ENCODE measurements at regions not wholly inside any gene's neighbourhood (a gene's known extent, or its start where the extent isn't known, plus 50 kb on each side); places are given as distances from the start of the nearest gene placed in this dataset.

DNA sequence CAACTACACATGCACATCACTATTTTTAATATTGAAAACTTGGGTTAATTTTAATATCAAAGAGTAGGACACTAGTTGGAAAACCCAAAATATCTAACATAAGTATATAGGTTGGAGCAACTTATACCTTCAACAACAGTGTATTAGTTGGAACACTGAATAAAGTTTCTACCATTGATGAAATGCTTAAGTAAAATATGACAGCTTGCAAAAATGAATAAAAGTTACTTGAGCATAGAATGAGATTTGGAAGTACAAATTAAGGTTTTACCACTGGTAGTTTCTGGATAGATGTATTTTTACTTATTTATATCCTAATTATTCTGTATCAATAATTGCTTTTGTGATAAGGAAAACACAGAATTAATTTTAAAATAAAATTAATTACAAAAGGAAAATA lies 1079.6 kb downstream of the ADGRL3 start:
- Histone ChIP-seq H3K36me3 (ENCODE audit: control insufficient read depth in 2 of 2, extremely low read depth in 1 of 2, insufficient read depth in 2 of 2, low read length in 2 of 2) (no peaks in the 10 kb centered on the region), H3K79me2 (ENCODE audit: control insufficient read depth, insufficient read depth, low read length) (no peaks in the 10 kb centered on the region), H3K27ac (ENCODE audit: control insufficient read depth, insufficient read depth, low read length) (no peak overlapping the region), H3K9ac (ENCODE audit: control insufficient read depth, extremely low read depth, insufficient read depth, low read length) (no peak overlapping the region), H3K4me3 (ENCODE audit: control insufficient read depth in 2 of 3, extremely low read depth in 1 of 3, insufficient read depth in 2 of 3, low read depth in 1 of 3, low read length in 3 of 3) (no peak overlapping the region), H2AFZ (ENCODE audit: control insufficient read depth, low read length) (no peak overlapping the region), H4K20me1 (ENCODE audit: control insufficient read depth, extremely low read depth, insufficient read depth, low read length) (no peaks in the 10 kb centered on the region), H3K9me1 (ENCODE audit: control insufficient read depth, extremely low read depth, insufficient read depth, low read length) (no peaks in the 10 kb centered on the region), H3K27me3 (ENCODE audit: control insufficient read depth, extremely low read depth, insufficient read depth, low read length) (no peaks in the 10 kb centered on the region), H3K9me3 (ENCODE audit: control insufficient read depth, low read depth, low read length) (no peaks in the 10 kb centered on the region), H3K4me2 (ENCODE audit: control insufficient read depth, extremely low read depth, insufficient read depth, low read depth, low read length) (no peak overlapping the region), H3K4me1 (ENCODE audit: control insufficient read depth, extremely low read depth, insufficient read depth, low read length) (no peaks in the 10 kb centered on the region)
- no peak for TF ChIP-seq EZH2 (IDR thresholded peaks at IDR 0.05; ENCODE audit: low read length)
- TF ChIP-seq, protein P1, sequence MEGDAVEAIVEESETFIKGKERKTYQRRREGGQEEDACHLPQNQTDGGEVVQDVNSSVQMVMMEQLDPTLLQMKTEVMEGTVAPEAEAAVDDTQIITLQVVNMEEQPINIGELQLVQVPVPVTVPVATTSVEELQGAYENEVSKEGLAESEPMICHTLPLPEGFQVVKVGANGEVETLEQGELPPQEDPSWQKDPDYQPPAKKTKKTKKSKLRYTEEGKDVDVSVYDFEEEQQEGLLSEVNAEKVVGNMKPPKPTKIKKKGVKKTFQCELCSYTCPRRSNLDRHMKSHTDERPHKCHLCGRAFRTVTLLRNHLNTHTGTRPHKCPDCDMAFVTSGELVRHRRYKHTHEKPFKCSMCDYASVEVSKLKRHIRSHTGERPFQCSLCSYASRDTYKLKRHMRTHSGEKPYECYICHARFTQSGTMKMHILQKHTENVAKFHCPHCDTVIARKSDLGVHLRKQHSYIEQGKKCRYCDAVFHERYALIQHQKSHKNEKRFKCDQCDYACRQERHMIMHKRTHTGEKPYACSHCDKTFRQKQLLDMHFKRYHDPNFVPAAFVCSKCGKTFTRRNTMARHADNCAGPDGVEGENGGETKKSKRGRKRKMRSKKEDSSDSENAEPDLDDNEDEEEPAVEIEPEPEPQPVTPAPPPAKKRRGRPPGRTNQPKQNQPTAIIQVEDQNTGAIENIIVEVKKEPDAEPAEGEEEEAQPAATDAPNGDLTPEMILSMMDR (optimal IDR thresholded peaks at IDR 0.05 in 1 of 3, IDR thresholded peaks at IDR 0.05 in 1 of 3, conservative IDR thresholded peaks at IDR 0.05 in 1 of 3; ENCODE audit: extremely low read depth in 1 of 3, insufficient read depth in 2 of 3, low read length in 3 of 3), result no peak
- no peak for DNase-seq (ENCODE audit: low read depth, low spot score)
- dilution Hi-C loops (cut with MboI; ENCODE audit: extremely low pct_ligation_motif_present, low sequenced_read_pairs), result no loop called here
- FAIRE-seq, result no peak

DNA sequence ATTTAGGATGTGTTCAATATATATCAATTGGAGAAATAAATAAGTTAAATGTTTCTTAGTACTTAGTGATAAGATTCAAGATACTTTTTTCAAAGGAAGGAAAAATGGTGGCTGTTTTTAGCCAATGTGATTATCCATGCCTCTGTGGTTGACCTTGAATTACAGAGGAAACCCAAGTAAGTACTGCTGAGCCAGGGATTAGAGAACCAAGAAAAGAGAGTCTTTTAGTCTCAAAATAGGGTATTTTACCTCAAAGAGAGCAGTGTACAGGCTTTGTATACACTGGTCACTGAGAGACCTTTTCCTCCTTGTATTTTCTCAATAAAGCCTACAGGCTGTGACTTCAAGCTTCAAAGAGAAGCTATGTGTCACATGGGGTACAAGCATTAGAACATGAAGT lies 1075.3 kb downstream of the ADGRL3 start:
- no peaks in the 10 kb centered on the region for H3K9me1 ChIP-seq (ENCODE audit: control insufficient read depth, extremely low read depth, insufficient read depth, low read length)
- no peak overlapping the region for H3K4me2 ChIP-seq (ENCODE audit: control insufficient read depth, extremely low read depth, insufficient read depth, low read depth, low read length)
- no peak for FAIRE-seq
- H4K20me1 ChIP-seq (ENCODE audit: control insufficient read depth, extremely low read depth, insufficient read depth, low read length), result no peaks in the 10 kb centered on the region
- H3K79me2 ChIP-seq (ENCODE audit: control insufficient read depth, insufficient read depth, low read length), result no peaks in the 10 kb centered on the region
- no peaks in the 10 kb centered on the region for H3K9me3 ChIP-seq (ENCODE audit: control insufficient read depth, low read depth, low read length)
- H3K27me3 ChIP-seq (ENCODE audit: control insufficient read depth, extremely low read depth, insufficient read depth, low read length), result no peaks in the 10 kb centered on the region
- dilution Hi-C loops (cut with MboI; ENCODE audit: extremely low pct_ligation_motif_present, low sequenced_read_pairs), result no loop called here
- no peak for DNase-seq (ENCODE audit: low read depth, low spot score)
- TF ChIP-seq, protein P1 (optimal IDR thresholded peaks at IDR 0.05 in 1 of 3, IDR thresholded peaks at IDR 0.05 in 1 of 3, conservative IDR thresholded peaks at IDR 0.05 in 1 of 3; ENCODE audit: extremely low read depth in 1 of 3, insufficient read depth in 2 of 3, low read length in 3 of 3), result no peak
- TF ChIP-seq EZH2 (IDR thresholded peaks at IDR 0.05; ENCODE audit: low read length), result no peak
- no peak overlapping the region for H3K27ac ChIP-seq (ENCODE audit: control insufficient read depth, insufficient read depth, low read length)
- H3K4me3 ChIP-seq (ENCODE audit: control insufficient read depth in 2 of 3, extremely low read depth in 1 of 3, insufficient read depth in 2 of 3, low read depth in 1 of 3, low read length in 3 of 3), result no peak overlapping the region
- no peak overlapping the region for H3K9ac ChIP-seq (ENCODE audit: control insufficient read depth, extremely low read depth, insufficient read depth, low read length)
- H2AFZ ChIP-seq (ENCODE audit: control insufficient read depth, low read length), result no peak overlapping the region
- no peaks in the 10 kb centered on the region for H3K4me1 ChIP-seq (ENCODE audit: control insufficient read depth, extremely low read depth, insufficient read depth, low read length)
- H3K36me3 ChIP-seq (ENCODE audit: control insufficient read depth in 2 of 2, extremely low read depth in 1 of 2, insufficient read depth in 2 of 2, low read length in 2 of 2), result no peaks in the 10 kb centered on the region

Data from keratinocyte (primary cell).